Cerebellar cortex (tissue), 1 donor: ENCODE measurements at regions not wholly inside any gene's neighbourhood (a gene's known extent, or its start where the extent isn't known, plus 50 kb on each side); places are given as distances from the start of the nearest gene placed in this dataset.
A peak's percentile ranks its signal among the peaks of the same experiment; 100 is the strongest.

Source experiments
- DNase-seq: peaks from one replicate; pipeline ENCODE4 v3.0.0-alpha.2; 2015; ENCODE audit warnings: low spot score

- no peak for DNase-seq
These were observed 488.3 kb downstream of the CDH2 start for GRCh38 chr18:27688581-27688980.

- DNase-seq = no peak
These were observed 489.5 kb downstream of the CDH2 start for GRCh38 chr18:27687351-27687979.

- peak; percentile 13 for DNase-seq
These were observed 491.0 kb downstream of the CDH2 start for GRCh38 chr18:27685807-27686412.

- no peak for DNase-seq
These were observed 491.8 kb downstream of the CDH2 start for GRCh38 chr18:27685091-27685490.

- no peak for DNase-seq
These were observed 489.3 kb upstream of the CHST9 start for GRCh38 chr18:27674411-27674810.

GRCh38 chr18:27673861-27674260 is 488.8 kb upstream of the CHST9 start:
- no peak for DNase-seq

- DNase-seq = no peak
These were observed 483.1 kb upstream of the CHST9 start for GRCh38 chr18:27668158-27668557.

GRCh38 chr18:27667064-27667463 is 482.0 kb upstream of the CHST9 start:
- DNase-seq = no peak

GRCh38 chr18:27666016-27666415 is 480.9 kb upstream of the CHST9 start:
- DNase-seq = no peak

- DNase-seq = no peak
These were observed 480.2 kb upstream of the CHST9 start for GRCh38 chr18:27665264-27665799.

- DNase-seq = no peak
These were observed 477.8 kb upstream of the CHST9 start for GRCh38 chr18:27662949-27663348.

GRCh38 chr18:27662537-27662936 is 477.4 kb upstream of the CHST9 start:
- DNase-seq = no peak

GRCh38 chr18:27661320-27662018 is 476.4 kb upstream of the CHST9 start:
- no peak for DNase-seq

- DNase-seq = no peak
These were observed 471.8 kb upstream of the CHST9 start for GRCh38 chr18:27656905-27657304.

- no peak for DNase-seq
These were observed 471.2 kb upstream of the CHST9 start for GRCh38 chr18:27656167-27656778.

- no peak for DNase-seq
These were observed 468.1 kb upstream of the CHST9 start for GRCh38 chr18:27653247-27653646.

- no peak for DNase-seq
These were observed 467.5 kb upstream of the CHST9 start for GRCh38 chr18:27652480-27653121.

- DNase-seq = no peak
These were observed 464.5 kb upstream of the CHST9 start for GRCh38 chr18:27649621-27650020.

GRCh38 chr18:27645929-27646328 is 460.8 kb upstream of the CHST9 start:
- DNase-seq = no peak

GRCh38 chr18:27636576-27637085 is 451.5 kb upstream of the CHST9 start:
- no peak for DNase-seq

- DNase-seq = no peak
These were observed 447.6 kb upstream of the CHST9 start for GRCh38 chr18:27632706-27633105.

GRCh38 chr18:27627927-27628326 is 442.8 kb upstream of the CHST9 start:
- no peak for DNase-seq
